GM12874 (cell line): ENCODE measurements at regions not wholly inside any gene's neighbourhood (a gene's known extent, or its start where the extent isn't known, plus 50 kb on each side); places are given as distances from the start of the nearest gene placed in this dataset.

Source experiments
- TF ChIP-seq, protein P1 (sequence below): IDR thresholded peaks from 2 replicates; pipeline ENCODE4 v1.5.1; 2011; ENCODE audit warnings: low read depth, mild to moderate bottlenecking, control low read depth, low read length, moderate library complexity; ENCODE audit not compliant: insufficient read depth

DNA sequence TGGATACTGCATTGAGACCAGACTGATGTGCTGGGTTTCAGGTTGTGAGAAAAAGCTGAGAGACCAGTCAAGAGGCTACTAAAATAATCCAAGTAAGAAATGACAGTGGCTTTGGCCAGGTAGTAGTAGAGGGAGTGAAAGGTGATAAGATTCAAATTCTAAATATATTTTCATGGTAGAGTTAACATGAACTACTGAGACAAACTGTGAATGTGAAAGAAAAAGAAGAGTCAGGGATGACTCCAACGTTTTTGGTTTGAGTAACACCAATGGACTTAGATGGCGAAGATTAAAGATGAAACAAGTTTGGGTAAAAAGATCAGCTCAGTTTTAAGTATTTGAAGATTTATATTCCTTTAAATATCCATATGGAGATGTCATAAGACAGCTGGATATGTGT lies 209.4 kb downstream of the ZEB2 start:
- TF ChIP-seq, protein P1, sequence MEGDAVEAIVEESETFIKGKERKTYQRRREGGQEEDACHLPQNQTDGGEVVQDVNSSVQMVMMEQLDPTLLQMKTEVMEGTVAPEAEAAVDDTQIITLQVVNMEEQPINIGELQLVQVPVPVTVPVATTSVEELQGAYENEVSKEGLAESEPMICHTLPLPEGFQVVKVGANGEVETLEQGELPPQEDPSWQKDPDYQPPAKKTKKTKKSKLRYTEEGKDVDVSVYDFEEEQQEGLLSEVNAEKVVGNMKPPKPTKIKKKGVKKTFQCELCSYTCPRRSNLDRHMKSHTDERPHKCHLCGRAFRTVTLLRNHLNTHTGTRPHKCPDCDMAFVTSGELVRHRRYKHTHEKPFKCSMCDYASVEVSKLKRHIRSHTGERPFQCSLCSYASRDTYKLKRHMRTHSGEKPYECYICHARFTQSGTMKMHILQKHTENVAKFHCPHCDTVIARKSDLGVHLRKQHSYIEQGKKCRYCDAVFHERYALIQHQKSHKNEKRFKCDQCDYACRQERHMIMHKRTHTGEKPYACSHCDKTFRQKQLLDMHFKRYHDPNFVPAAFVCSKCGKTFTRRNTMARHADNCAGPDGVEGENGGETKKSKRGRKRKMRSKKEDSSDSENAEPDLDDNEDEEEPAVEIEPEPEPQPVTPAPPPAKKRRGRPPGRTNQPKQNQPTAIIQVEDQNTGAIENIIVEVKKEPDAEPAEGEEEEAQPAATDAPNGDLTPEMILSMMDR, result no peak

DNA sequence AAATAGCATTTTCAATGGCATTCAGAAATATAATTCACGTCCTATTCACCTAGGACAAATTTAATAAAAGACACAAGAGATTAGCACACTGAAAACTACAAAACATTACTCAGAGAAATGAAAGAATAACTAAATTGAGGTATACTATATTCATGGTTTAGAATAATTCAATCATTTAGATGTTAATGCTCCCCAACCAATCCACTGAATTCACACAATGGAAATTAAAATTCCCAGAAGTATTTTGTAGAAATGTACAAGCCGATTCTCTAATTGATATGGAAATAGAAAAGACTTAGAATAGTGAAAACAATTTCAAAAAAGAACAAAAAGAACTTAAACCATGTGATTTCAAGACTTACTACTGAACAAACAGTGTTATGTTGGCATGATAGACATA lies 212.2 kb downstream of the ZEB2 start:
- TF ChIP-seq, protein P1, result no peak

DNA sequence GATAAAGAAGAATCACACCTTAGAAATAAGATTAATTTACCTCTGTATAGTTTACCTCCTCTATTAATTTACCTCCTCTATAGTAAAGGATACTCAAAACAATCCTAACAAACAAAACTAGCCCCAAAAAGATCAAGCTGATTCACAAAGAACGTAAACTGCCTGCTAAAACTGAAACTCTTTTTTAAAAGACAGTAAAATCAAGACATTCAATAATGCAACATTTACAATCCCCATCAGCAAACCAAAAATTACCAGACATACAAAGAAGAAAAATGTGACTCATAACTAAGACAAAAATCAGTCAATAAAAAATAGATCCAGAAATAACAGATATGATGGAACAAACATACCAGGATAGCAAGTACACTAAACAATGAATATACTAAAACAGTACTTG lies 215.7 kb downstream of the ZEB2 start:
- TF ChIP-seq, protein P1, result no peak

DNA sequence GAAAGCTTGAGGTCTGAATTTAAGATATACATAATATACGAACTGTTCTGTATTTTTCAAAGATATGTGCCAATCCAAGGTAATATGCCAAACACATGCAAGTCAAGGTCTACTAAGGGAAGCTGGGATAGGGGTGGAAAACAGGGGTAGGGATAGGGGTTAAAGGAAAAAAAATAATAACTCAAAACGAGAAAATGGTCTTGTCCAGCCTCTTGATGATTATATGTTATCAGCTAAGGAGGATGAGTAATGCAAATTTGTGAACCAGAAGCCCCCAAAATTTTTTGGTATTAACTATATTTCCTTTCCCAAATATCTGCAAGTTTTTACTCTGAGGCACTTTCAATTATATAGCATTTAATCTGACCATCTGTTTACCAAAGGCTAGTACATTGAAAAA lies 219.3 kb downstream of the ZEB2 start:
- TF ChIP-seq, protein P1, result no peak

DNA sequence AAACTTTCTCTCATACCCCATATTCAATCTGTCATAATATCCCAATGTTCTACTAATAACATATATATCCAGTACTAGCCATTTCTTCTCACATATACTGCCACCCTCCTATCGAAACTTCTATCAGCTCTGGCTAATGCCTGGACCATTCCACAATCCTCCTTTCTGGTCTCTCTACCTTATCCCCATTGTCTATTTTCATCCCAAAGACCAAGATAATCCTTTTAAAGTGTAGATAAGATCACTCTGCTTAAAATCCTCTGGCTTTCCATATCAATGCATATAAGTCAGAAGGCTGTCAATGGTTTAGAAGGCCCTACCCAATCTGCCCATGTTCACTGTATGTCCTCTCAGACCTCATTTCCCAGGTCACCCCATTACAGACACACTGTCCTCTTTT lies 229.6 kb downstream of the ZEB2 start:
- TF ChIP-seq, protein P1, result no peak

DNA sequence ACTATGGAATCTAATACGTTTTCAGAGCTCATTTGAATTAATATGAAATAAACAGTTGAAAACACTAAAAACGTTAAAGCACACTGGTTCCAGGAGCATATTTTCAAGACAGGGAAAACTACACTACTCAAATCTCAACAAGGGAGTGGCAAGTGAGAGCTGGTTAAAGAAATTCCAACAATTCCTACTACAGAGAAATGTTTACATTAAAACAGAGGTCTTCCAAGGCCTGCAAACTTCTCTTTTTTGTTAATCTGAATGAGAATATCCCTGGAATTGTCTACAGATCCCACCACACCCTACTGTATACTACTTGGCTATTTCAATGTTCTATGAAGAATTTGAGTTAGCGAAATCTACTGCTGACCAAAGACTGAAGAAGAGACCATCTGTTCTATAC lies 231.5 kb downstream of the ZEB2 start:
- TF ChIP-seq, protein P1, result no peak

DNA sequence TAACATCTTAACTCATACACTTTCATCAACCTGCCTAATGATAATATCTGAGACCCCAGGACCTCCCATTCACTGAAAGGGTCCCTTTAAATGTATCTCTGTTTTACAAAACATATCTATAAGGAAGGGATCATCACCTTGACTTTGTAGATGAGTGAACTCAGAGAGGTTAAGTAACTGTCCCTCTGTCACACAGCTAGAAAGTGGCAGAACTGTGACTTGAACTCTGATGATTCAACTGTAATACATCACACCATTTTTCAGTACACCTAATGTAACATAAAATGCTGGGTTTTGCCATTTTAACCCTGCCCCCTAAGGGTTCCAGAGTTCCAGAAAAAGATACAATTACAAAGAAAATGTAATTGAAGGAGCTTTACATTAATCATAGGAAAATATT lies 234.6 kb downstream of the ZEB2 start:
- TF ChIP-seq, protein P1, result no peak

DNA sequence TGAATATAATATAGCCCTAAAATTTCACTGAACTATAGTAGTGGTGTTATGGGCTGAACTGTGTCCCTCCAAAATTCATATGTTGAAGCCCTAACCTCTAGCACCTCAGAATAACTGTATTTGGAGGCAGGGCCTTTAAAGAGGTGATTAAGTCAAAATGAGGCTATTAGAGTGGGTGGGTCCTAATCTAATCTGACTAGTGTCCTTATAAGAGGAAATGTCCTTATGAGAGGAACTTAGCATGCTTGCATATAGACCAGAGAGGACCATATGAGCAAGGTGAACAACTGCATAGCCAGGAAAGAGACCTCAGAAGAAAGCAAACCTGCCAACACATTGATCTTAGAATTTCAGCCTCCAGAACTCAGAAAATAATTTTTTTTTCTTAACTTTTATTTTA lies 238.4 kb downstream of the ZEB2 start:
- TF ChIP-seq, protein P1, result no peak
